ENCODE measurements at regions not wholly inside any gene's neighbourhood (a gene's known extent, or its start where the extent isn't known, plus 50 kb on each side); places are given as distances from the start of the nearest gene placed in this dataset.

- intact Hi-C loops (cut with DNase I): no loop called here
- H3K9me3 ChIP-seq: no peaks in the 10 kb centered on the region
- H3K4me1 ChIP-seq: no peaks in the 10 kb centered on the region
- H3K36me3 ChIP-seq: no peaks in the 10 kb centered on the region
- DNase-seq: no peak
- H3K27me3 ChIP-seq: no peaks in the 10 kb centered on the region
- H3K27ac ChIP-seq: no peak overlapping the region
- 83 to 87% methylated on average over 1 of the region's 1 CpG for WGBS, 2 donors
- no peak overlapping the region for H3K4me3 ChIP-seq
- TF ChIP-seq CTCF (IDR thresholded peaks at IDR 0.05): no peak
- TF ChIP-seq EP300 (IDR thresholded peaks at IDR 0.05): no peak
- TF ChIP-seq POLR2AphosphoS5 (IDR thresholded peaks at IDR 0.05): no peak
- no peak for TF ChIP-seq POLR2A (IDR thresholded peaks at IDR 0.05)
Observed at GRCh38 chr6:95318137-95318536, 259.2 kb upstream of the MANEA start.

GRCh38 chr6:95321126-95321525 lies 256.2 kb upstream of the MANEA start:
- H3K36me3 ChIP-seq: no peaks in the 10 kb centered on the region
- no peaks in the 10 kb centered on the region for H3K27me3 ChIP-seq
- no peaks in the 10 kb centered on the region for H3K9me3 ChIP-seq
- no peak overlapping the region for H3K4me3 ChIP-seq
- TF ChIP-seq POLR2AphosphoS5 (IDR thresholded peaks at IDR 0.05) (no peak), POLR2A (IDR thresholded peaks at IDR 0.05) (no peak), EP300 (IDR thresholded peaks at IDR 0.05) (no peak), CTCF (IDR thresholded peaks at IDR 0.05) (no peak)
- H3K4me1 ChIP-seq: no peaks in the 10 kb centered on the region
- intact Hi-C loops (cut with DNase I): no loop called here
- WGBS, 2 donors: 57 to 71% methylated on average over 2 of the region's 2 CpGs
- H3K27ac ChIP-seq: no peak overlapping the region
- DNase-seq: no peak

- 50 to 52% methylated on average over 1 of the region's 1 CpG for WGBS, 2 donors
- H3K27me3 ChIP-seq: no peaks in the 10 kb centered on the region
- H3K9me3 ChIP-seq: no peaks in the 10 kb centered on the region
- H3K27ac ChIP-seq: no peak overlapping the region
- DNase-seq: no peak
- TF ChIP-seq POLR2A (IDR thresholded peaks at IDR 0.05): no peak
- TF ChIP-seq EP300 (IDR thresholded peaks at IDR 0.05): no peak
- no peak for TF ChIP-seq CTCF (IDR thresholded peaks at IDR 0.05)
- no peak for TF ChIP-seq POLR2AphosphoS5 (IDR thresholded peaks at IDR 0.05)
- no peak overlapping the region for H3K4me3 ChIP-seq
- H3K4me1 ChIP-seq: no peaks in the 10 kb centered on the region
- no peaks in the 10 kb centered on the region for H3K36me3 ChIP-seq
- intact Hi-C loops (cut with DNase I): no loop called here
Observed at GRCh38 chr6:95325916-95326315, 251.4 kb upstream of the MANEA start.

- H3K9me3 ChIP-seq: no peaks in the 10 kb centered on the region
- DNase-seq: no peak
- H3K4me3 ChIP-seq: no peak overlapping the region
- TF ChIP-seq POLR2AphosphoS5 (IDR thresholded peaks at IDR 0.05): no peak
- no peak for TF ChIP-seq POLR2A (IDR thresholded peaks at IDR 0.05)
- TF ChIP-seq CTCF (IDR thresholded peaks at IDR 0.05): no peak
- no peak for TF ChIP-seq EP300 (IDR thresholded peaks at IDR 0.05)
- H3K27ac ChIP-seq: no peak overlapping the region
- intact Hi-C loops (cut with DNase I): no loop called here
- H3K27me3 ChIP-seq: no peaks in the 10 kb centered on the region
- WGBS, 2 donors: 23 to 58% methylated on average over 2 of the region's 2 CpGs
- H3K4me1 ChIP-seq: no peaks in the 10 kb centered on the region
- H3K36me3 ChIP-seq: no peaks in the 10 kb centered on the region
Observed at GRCh38 chr6:95328231-95328630, 249.1 kb upstream of the MANEA start.

GRCh38 chr6:95352064-95352795 lies 225.1 kb upstream of the MANEA start:
- no peaks in the 10 kb centered on the region for H3K36me3 ChIP-seq
- no peaks in the 10 kb centered on the region for H3K4me1 ChIP-seq
- H3K4me3 ChIP-seq: no peak overlapping the region
- H3K27ac ChIP-seq: no peak overlapping the region
- intact Hi-C loops (cut with DNase I): no loop called here
- no peaks in the 10 kb centered on the region for H3K27me3 ChIP-seq
- H3K9me3 ChIP-seq: no peaks in the 10 kb centered on the region
- DNase-seq: no peak
- no peak for TF ChIP-seq CTCF (IDR thresholded peaks at IDR 0.05)
- no peak for TF ChIP-seq EP300 (IDR thresholded peaks at IDR 0.05)
- TF ChIP-seq POLR2A (IDR thresholded peaks at IDR 0.05): no peak
- no peak for TF ChIP-seq POLR2AphosphoS5 (IDR thresholded peaks at IDR 0.05)
- 49 to 66% methylated on average over 3 of the region's 3 CpGs for WGBS, 2 donors
